G401 (cell line): ENCODE measurements at regions not wholly inside any gene's neighbourhood (a gene's known extent, or its start where the extent isn't known, plus 50 kb on each side); places are given as distances from the start of the nearest gene placed in this dataset.
"Not testable (repeated sequence)": the region's sequence is repeated elsewhere in the genome, so short reads cannot be mapped to it uniquely, and the experiment has no call there.

Experiments used
- DNase-seq: peaks from one replicate; pipeline ENCODE4 v3.0.0-alpha.2; 2015; ENCODE audit warnings: low spot score
- in situ Hi-C: cut with HindIII; loops from 2 replicates; pipeline ENCODE4 v1.10.0; 2016; ENCODE audit warnings: low sequenced_read_pairs, mixed read lengths

DNA sequence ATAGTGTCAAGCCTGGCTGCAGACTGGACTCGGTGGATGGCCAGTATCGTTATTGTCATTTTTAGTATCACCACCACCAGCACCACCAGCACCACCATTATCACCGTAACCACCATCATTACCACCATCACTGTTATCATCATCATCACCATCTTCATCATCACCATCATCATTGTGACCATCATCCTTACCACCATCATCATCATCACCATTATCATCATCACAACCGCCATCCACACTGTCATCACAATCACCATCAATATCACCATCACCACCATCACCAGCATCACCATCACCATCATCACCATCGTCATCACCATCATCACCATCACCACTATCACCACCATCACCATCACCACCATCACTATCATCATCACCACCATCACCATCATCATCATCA lies 65.6 kb downstream of the FOXL3 start:
- in situ Hi-C loops = no loop called here
- no peak for DNase-seq

GRCh38 chr7:356087-356486 lies 66.1 kb downstream of the FOXL3 start:
- no peak for DNase-seq
- in situ Hi-C loops = no loop called here

DNA sequence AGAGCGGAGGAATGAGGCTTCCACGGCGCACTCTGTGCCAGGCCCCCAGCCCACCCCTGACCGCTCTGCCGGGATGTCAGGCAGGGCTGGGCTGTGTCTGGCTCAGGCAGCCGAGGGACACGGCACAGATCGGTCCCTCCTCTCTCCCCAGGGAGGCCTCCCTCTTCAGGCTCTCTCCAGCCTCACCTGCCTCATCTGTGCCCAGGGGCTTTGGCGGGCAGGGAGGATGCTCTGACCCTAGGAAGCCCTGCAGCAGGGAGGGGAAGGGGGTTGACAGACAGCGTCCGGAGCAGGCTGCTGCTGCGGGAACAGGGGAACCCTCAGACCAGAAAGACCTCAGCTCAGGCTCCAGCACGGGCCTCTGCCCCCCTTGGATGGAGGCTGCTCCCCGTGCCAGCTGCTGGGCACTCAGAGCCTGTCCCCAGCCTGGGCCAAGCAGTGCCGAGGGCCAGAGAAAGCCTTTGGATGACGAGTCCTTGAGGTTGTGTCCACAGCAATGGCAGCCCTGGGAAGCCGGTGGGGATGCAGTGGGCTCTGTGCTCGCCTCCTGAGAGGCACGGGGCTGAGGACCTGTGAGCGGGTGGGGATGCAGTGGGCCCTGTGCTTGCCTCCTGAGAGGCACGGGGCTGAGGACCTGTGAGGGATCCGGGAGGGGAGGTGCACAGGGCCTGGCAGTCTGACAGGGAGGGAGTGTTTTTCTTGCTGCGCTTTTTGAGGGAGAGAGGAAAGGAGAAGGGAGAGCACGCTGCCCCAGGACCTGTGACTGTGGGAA lies 66.9 kb downstream of the FOXL3 start:
- in situ Hi-C loops = no loop called here
- no peak for DNase-seq

DNA sequence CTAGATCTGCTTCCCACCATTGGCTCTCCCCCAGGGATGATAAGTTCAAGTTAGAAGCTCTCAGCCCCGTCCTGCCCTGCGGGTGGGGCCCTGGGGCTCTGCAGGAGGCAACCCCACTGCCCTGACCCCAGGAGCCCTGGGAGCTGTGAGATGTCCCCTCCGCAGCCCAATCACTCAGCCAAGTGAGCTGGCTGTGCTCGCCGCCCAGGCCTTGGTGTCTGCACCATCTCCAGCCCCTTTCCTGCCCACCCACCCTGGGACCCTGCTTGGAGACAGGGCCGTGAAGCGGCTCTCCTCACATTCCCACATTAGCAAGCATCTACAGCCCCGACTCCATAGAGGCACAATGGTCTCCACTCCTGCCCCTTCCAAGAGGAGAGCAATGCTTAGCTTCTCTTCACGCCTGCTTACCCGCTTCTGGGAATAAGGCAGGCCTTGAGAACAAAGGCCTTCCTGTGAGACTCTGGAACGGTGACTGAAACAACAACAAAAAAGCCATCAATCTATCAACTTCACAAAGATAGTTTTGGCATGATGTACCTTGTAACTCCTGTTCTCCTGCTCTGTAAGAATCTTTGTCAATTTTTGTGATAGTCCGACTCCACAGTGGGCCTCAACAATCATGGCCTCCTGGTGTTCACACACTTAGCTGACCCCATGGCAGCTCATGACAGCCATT lies 67.7 kb downstream of the FOXL3 start:
- in situ Hi-C loops = no loop called here
- DNase-seq = no peak

DNA sequence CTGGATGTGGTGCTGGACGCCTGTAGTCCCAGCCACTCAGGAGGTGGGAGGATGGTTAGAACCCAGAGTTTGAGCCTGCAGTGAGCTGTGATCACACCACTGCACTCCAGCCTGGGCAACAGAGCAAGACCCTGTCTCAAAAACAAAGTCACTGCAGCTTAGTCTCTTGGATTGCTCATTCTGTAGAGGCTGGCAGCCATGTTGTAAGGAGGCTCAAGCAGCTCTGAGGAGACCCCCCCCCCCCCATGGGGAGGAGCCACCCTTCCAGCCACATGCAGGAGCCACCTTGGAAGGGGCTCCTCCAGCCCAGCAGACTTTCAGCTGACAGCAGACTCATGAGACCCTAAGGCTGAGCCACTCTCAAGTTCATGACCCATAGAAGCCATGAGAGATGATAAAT lies 68.4 kb downstream of the FOXL3 start:
- in situ Hi-C loops = no loop called here
- no peak for DNase-seq

DNA sequence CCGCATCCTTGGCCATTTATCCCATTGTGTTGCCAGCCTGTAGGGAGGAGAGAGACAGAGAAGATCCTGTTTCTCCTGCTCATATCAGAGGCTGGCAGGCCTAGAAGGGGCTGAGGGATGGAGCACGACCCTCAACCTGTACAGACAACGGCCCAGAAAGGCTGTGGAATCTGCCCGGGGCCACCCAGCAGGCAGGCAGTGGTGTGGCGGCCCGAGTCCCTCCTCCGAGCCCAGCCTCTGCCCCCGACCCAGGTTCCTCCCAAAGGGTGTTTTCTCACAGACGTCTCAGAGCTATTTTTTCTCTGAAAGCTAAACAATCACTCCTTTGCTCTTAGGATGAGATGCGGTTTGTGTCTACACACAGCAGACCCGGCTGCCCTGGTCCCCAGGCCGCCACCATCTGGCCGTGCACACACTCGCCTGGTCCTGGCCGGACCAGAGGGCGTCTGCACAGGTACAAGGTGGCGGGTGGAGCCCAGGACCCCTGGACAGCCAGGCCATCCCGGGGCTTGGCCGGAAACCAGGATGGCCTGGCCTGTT lies 69.3 kb downstream of the FOXL3 start:
- in situ Hi-C loops = no loop called here
- DNase-seq = no peak

DNA sequence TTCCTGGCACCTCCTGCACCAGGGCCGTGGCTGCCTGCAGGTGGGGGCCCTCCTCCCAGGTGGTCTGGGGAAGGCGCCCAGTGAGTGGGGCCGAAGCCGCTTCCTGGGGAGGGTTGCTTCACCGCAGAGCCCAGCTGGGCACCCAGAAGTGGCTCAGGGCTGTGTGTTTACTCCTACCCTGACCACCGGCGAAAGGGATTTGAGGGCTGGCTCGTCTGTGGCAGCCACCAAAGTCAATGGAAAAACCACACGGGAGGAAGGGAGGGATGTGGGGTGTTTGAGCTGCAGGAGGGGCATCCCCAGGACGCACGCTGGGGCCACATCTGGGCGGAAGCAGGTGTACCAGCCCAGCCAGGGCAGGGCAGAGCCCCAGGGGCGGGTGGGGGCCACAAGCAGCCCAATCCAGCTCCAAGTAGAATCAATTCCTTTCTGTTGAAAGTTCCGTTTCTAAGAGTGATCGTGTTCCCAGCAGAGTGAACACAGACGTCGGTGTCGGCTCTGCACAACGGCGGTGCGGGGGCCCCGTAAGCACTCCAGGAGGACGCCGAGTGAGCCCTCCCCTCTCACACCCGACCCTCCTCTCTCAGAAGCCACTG lies 69.9 kb downstream of the FOXL3 start:
- in situ Hi-C loops = no loop called here
- no peak for DNase-seq

DNA sequence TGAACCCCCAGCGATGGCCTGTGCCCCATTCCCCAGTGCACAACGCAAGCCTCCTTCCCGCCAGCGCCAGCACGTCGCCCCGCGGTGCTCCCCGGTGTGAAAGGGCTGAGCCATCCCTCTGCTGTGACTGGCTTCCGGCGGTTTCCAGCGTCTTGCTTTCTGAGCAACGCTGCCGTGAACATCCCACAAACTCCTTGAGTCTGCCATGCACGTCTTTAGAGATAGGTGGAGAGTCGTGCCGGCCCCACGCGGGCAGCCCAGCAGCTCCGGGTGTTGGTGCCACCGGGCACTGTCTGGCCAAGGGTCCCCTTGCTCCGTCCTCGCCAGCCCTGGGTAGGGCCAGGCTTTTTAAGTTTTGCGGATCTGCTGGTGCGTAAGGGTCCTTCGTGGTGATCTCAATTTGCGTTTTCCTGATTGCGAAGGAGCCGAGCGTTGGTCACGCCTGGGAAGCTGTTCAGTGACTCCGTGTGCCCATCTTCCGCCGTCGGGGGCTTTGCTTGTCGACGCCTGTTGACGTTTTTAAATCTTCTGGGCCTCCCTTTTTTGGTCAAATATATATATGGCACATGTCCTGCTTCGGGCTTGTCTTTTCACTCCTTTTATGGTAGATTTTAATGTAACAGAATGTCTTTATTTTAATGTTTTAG lies 70.6 kb downstream of the FOXL3 start:
- no peak for DNase-seq
- in situ Hi-C loops = no loop called here

- DNase-seq, in situ Hi-C loops: not testable (repeated sequence)
Measured at GRCh38 chr7:361182-361581, 71.2 kb downstream of the FOXL3 start.

DNA sequence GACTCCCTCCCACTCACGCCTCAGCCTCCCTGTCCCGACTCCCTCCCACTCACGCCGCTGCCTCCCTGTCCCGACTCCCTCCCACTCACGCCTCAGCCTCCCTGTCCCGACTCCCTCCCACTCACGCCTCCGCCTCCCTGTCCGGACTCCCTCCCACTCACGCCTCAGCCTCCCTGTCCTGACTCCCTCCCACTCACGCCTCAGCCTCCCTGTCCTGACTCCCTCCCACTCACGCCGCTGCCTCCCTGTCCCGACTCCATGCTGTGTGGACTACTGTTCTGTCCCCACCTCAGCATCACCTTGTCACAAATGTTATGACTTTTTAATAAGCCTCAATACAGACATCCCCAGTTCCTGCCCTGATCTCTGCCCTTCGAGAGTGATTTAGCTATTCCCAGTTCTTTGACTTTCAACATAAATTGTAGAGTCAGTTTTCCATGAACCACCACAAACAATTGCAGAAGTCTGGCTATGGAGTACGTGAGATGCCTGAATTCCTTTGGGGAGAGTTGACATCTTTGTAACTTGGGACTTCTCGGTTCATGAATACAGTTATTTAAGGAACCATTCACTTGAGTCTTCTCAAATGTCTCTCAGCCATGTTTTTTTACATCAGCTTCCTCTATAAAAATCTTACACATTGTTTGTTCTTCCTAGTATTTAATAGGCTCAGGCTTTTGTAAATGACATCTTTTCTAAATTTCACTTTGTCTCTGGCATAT lies 71.9 kb downstream of the FOXL3 start:
- in situ Hi-C loops = no loop called here

GRCh38 chr7:362402-363096 lies 72.6 kb downstream of the FOXL3 start:
- in situ Hi-C loops = no loop called here
- DNase-seq = no peak

More for the DNA sequence above, 71.9 kb downstream of the FOXL3 start:
- no peak for DNase-seq

DNA sequence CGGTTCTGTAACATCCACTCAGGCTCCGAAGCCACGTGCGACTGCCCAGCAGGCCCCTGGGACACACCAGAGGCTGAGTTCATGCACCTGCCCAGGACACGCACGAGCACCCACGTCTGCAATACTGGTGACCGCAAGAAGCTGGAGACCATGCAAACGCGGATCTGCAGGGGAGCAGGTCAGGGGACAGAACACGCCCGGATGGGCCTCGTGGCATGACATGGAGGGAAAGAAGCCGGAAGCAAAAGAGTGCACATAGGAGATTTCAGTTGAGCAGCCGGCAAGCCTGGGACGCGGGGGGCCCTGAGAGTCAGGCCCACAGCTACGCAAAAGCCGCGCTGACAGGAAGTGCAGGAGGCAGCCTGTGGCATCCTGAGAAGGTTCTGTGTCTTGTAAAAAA lies 73.7 kb downstream of the FOXL3 start:
- in situ Hi-C loops = no loop called here
- no peak for DNase-seq

GRCh38 chr7:364536-364935 lies 74.6 kb downstream of the FOXL3 start:
- no peak for DNase-seq
- in situ Hi-C loops = no loop called here

GRCh38 chr7:365593-365992 lies 75.6 kb downstream of the FOXL3 start:
- no peak for DNase-seq
- in situ Hi-C loops = no loop called here

DNA sequence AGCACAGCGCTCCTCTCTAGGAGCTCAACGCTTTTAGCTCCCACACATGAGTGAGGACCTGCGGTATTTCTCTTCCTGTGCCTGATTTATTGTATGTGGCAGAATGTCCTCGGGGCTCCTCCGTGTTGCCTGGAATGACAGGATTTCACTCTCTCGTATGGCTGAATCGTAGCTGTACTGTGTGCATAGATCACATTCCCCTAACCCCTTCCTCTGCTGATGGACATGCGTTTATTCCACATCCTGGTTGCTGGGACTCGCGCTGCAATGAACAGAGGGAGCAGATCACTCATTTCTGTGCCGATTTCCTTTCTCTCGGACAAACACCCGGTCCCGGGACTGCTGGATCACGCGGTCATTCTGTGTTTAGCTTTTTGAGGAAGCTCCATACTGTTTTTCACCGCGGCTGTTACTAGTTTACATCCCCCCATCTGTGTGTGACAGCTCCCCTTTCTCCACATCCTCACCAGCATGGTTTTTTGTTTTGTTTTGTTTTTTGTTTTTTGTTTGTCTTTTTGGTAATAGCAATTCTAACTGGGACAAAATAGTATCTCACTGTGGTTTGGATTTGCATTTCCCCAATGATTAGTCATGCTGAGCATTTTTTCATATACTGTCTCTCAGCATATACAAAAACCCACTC lies 76.3 kb downstream of the FOXL3 start:
- in situ Hi-C loops = no loop called here
- DNase-seq = no peak

DNA sequence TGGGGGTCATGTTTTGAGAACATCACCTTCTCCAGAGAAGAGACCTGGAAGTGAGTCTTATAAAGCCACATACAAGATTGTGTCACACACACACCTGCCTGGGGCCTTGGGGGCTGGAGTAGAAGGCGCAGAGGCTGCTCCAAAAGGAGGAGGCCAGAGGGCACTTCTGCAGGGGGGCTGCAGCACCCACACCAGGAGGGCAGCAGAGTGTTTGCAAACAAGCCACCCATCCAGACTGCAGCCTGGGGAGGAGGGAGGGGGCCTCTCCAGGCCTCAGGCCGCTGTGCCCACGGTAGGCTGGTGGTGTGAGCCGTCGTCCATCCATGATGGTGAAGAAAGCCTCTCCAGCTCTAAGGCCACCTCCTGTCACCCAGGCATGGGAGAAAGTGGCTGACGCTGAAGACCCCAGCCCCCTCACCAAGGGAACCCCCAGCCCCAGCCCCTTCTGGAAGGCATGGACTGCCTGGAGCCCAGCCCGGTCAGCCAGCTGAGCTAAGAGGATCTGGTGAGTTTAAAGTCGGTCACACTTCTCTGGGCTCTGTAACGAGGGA lies 77.5 kb downstream of the FOXL3 start:
- in situ Hi-C loops = no loop called here

GRCh38 chr7:368651-369475 lies 78.9 kb downstream of the FOXL3 start:
- DNase-seq = no peak
- in situ Hi-C loops = no loop called here

More for the DNA sequence above, 77.5 kb downstream of the FOXL3 start:
- DNase-seq = no peak
